GM12892 (cell line): ENCODE measurements at regions not wholly inside any gene's neighbourhood (a gene's known extent, or its start where the extent isn't known, plus 50 kb on each side); places are given as distances from the start of the nearest gene placed in this dataset.

Source experiments
- POLR2A ChIP-seq: IDR thresholded peaks from 2 replicates; pipeline ENCODE4 v1.6.1; 2011; ENCODE audit warnings: low read depth, low read length, control low read depth
- POLR2AphosphoS5 ChIP-seq: IDR thresholded peaks from 2 replicates; pipeline ENCODE4 v1.6.1; 2011; ENCODE audit warnings: low read depth, low read length, control low read depth
- TAF1 ChIP-seq: IDR thresholded peaks from 2 replicates; pipeline ENCODE4 v1.6.1; 2011; ENCODE audit warnings: low read depth, mild to moderate bottlenecking, control low read depth, low read length, borderline replicate concordance

DNA sequence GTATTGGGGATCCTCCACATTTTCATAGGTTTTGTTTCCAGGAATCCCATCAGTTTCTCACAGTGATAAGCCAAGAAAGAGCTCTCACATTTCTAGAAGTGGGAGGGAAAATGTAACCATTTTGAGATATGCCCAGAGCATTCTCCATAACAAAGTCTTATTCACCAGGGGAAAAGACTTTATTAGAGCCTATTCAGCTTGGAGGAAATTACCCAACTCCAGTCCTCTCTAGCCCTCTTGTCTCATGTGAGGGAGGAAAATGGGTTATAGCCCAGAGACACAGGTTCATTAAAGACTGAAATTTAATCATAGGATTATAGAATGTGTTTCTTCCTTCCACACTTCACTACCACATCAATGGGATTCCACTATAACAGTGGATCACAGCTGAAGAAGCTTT is 61.6 kb upstream of the DYNC1I1 start:
- TF ChIP-seq POLR2A = no peak
- TF ChIP-seq POLR2AphosphoS5 = no peak
- TF ChIP-seq TAF1 = no peak
